Spleen (tissue), 7 donors: ENCODE measurements at regions not wholly inside any gene's neighbourhood (a gene's known extent, or its start where the extent isn't known, plus 50 kb on each side); places are given as distances from the start of the nearest gene placed in this dataset.

Experiments
- CTCF ChIP-seq, 11 experiments: fragments of 200-600 bp in 7 of 11; fragments of 450-650 bp in 4 of 11; sonication (generic) in 4 of 11; IDR thresholded peaks in 8 of 11; conservative IDR thresholded peaks in 3 of 11; 1 replicate in 7 of 11; 2 replicates in 4 of 11; pipeline versions ENCODE4 v1.4.0 to v1.8.0; 2016 to 2021; ENCODE audit warnings: antibody characterized with exemption in 11 of 11, inconsistent platforms in 4 of 11, mild to moderate bottlenecking in 1 of 11
- POLR2AphosphoS5 ChIP-seq, 3 donors: sonication (generic); formaldehyde crosslinking; IDR thresholded peaks; one replicate each; pipeline ENCODE4 v1.5.1; 2017; ENCODE audit warnings: antibody characterized with exemption in 3 of 3
- donor health status: DM: no; HTN: no; CAD: no; lungs with moderate emphysema.
- donor health status: DM: no; HTN: no; CAD: no.
- donor health status: DM: no; HTN: no; CAD: no.

- no peak for TF ChIP-seq CTCF (IDR thresholded peaks at IDR 0.05 in 8 of 11, conservative IDR thresholded peaks at IDR 0.05 in 3 of 11)
- TF ChIP-seq POLR2AphosphoS5 (IDR thresholded peaks at IDR 0.05): no peak
These were observed 206.4 kb downstream of the BLID start for GRCh38 chr11:121909596-121909995.
